Cardiac septum (tissue), 1 donor: ENCODE measurements at regions not wholly inside any gene's neighbourhood (a gene's known extent, or its start where the extent isn't known, plus 50 kb on each side); places are given as distances from the start of the nearest gene placed in this dataset.

Experiments used
- DNase-seq: peaks from one replicate; pipeline ENCODE4 v3.0.0-alpha.2; 2020; ENCODE audit warnings: low spot score
- intact Hi-C: fragments of 100-400 bp; cut with DNase I; formaldehyde crosslinking; loops from one replicate; pipeline ENCODE4 v1.14.0; 2022
- donor health status: DM: no; HTN: no; CAD: no.

DNA sequence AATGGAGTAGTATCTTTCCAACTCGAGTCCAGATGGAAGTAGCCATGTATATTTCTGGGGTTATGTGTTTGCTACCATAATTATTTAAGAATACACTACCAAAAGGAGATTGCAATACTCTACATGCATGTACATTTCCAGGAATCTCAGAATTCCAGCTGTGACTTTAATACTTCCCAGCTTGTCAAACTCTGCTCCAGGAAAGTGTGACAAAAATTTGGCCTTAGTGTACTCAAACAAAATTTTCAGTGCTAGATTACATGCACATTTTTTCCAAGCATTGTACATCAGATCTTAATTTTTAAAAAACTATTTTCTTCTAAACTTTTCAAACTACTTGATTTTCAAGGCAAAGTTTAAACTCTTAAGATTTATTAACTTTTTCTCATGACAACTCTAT, 1791.6 kb downstream of the SUCLG1 start:
- intact Hi-C loops = no loop called here
- DNase-seq = no peak

DNA sequence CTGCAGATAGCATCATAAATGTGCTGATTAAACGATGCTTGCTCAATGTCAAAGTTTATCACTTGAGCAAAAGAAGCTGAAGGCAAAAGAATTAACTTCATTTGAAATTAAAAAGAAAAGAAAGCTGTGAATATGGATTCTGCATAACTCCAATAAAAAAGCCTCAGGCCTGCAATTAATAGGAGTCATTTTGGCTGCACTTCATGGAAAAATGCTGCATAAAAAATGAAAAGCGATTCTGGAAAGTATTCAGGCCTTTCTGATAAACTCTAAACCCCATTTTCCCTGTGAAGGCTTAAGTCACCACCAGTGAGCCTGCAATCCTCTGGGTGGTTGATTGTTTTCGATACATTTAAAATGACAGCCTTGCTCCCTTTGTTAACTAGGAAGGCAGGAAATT, 1793.4 kb downstream of the SUCLG1 start:
- DNase-seq = no peak
- intact Hi-C loops = no loop called here

DNA sequence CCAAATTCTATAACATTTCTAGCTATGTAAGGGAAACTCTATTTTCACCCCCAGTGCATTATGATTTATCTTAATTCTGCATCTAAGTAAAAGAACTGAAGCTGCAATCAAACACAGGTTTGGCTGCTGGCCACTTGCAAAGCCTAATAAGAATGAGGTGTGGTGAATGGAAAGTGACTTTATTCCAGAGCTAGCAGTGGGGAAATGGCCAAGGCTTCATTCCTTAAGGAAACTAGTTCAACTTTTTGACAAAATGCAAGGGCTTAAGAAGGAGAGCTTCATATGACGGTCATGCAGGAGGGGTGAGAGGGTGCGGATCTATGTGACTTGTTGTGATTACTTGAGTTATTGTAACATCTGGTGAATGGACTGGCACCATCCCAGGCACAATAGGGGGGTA, 1802.0 kb downstream of the SUCLG1 start:
- no peak for DNase-seq
- intact Hi-C loops = no loop called here

DNA sequence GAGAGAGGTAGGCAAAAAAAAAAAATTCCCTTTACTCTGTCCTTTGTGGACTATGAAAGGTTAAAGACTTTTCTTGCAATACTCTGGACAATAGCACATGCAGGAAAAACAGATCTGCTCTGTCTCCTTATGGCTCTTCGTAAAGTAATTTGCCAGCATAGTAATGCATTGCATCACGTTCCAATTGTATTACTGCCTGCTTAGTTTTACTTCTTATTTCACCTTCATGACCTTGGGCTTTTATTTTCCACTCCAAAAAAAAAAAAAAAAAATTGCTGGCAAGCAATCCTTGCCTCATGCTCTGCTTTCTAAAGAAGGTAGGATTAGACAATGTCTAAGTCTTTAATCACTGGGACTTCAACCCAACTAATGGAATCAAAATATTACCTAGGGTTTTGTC, 1802.7 kb downstream of the SUCLG1 start:
- DNase-seq = no peak
- intact Hi-C loops = no loop called here

DNA sequence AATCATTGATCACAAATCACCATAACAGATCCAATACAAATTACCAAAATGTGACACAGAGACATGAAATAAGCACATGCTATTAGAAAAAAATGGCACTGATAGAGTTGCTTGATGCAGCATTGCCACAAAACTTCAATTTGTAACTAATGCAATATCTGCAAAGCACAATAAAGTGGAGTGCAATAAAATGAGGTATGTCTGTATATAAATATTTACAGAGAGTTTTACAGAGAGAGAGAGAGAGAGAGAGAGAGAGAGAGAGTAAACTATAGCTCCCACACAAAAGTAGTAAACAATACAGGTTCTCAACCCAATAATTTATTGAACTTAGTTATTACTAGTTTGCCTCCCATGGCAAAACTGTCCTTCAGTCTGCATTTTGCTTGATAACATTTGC, 1807.0 kb downstream of the SUCLG1 start:
- intact Hi-C loops = no loop called here
- no peak for DNase-seq

DNA sequence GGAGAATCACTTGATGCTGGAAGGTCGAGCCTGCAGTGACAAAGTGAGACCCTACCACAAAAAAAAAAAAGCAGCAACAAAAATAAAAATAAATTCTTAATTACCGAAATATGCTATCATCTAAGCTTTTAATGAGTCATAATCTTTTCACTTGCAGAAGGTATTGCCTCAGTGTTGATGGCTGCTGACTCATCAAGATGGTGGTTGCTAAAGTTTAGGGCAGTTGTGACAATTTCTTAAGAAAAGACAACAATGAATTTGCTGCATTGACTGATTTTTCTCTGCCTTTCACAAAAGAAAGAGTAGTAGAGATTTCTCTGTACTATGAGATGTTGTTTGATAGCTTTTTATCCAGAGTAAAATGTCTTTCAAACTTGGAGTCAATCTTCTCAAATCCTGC, 1809.0 kb downstream of the SUCLG1 start:
- no peak for DNase-seq
- intact Hi-C loops = no loop called here

DNA sequence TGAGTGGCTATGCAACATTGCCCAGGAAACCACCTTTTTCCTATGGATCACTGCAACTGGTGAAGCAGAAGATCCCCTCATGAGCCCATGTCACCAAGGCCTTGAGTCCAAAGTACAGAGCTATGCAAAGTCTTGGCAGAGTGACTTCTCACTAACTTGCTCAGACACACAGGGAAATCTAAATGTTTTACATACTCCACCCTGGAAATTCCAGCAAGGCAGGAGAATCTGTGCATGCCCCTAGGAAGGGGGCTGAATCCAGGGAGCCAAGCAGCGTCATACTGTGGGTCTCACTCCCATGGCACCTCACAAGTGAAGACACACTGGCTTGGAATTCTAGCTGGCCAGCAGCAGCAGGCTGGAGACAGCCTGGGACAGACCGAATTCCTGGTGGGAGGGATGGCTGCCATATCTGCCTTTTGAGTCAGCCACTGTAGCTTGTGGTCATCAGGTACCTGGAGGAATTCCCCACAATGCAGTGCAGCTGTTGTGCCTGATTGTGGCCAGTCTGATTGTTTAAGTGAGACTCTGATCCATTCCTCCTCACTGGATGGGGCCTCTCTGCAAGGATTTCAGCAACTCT, 1817.4 kb downstream of the SUCLG1 start:
- no peak for DNase-seq
- intact Hi-C loops = no loop called here

DNA sequence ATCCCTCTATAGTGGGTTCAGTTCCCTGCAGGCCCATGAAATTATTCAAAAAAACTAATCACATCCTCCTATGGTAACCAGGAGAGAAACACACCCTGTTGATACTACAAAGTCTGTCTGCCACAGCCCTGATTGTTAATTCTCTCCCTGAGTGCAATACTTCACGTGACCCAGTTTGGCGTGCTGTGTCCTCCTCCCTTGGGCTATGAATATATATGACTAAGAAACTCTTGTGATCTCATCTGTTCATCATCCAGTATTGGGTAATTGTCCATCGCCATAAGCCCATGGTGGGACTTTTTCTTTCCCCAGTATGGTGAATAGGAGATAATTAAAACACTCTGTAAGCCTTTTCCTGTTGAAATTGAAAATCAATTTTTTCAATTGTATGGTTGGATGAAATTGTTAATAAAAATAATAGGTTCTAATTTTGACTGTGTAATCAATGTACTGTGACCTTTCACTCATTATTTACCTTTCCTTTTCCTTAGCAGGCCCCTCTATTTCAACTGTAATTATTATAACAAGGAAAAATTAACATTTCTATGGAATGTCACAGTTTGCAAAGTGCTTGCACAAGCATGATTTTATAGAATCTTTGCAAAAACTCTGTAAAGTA, 1822.6 kb downstream of the SUCLG1 start:
- intact Hi-C loops = no loop called here
- no peak for DNase-seq

DNA sequence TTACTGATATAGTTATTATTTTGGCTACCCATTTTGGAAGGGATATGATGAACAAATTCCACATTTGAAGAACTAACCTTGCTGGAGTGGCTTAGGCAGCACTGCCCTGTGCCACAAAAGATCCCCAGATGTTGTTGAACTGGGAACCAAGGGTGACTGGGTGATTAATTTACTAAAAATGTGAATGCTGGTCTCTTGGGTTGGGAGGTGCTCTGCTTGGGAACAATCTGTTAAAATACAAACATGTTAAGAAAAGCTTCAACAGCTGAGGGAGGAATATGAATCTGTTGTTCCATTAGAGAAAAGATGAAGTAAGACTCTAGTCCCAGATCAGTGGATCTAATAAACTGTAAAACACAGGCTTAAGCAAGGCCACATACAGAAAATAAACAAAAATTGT, 1860.1 kb downstream of the SUCLG1 start:
- intact Hi-C loops = no loop called here
- DNase-seq = no peak

DNA sequence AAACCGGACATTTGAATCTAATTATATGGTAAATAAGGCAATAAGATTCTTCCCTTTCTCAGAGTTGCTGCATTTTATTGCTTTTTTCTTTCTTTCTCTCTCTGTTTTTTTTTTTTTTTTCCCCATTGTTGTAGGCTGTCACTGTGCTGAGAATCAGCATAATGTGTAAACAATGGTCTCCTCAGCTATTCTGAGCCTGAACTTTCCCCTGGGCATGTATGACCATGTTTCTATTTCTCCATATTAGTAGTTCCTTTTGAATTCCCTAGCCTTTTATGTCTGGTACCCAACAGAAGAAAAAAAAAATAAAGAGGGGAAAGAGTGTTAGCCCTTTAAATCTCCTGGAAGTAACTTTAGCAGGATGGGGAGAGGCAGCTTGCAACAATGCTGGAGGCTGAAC, 1862.5 kb downstream of the SUCLG1 start:
- intact Hi-C loops = no loop called here

DNA sequence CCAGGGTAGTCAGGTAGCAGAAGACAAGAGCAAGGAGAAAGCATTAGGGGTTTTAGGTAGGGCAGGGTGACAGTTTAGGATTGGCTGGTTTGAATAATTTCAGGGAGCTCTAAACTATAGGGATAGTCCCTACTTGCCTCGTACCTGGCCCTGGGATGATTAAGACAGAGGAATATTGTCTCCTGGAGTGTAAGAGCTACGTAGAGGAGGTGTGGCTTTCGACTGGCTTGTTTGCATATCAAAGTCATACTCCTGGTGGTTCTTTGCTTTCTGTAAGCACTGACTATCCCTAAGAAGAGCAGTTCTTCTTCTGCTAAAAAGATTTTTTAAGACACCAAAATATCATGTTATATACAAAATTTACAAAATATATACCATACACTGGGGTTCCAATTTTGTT, 1867.4 kb downstream of the SUCLG1 start:
- intact Hi-C loops = no loop called here
- no peak for DNase-seq

More for the DNA sequence above, 1862.5 kb downstream of the SUCLG1 start:
- DNase-seq = no peak

DNA sequence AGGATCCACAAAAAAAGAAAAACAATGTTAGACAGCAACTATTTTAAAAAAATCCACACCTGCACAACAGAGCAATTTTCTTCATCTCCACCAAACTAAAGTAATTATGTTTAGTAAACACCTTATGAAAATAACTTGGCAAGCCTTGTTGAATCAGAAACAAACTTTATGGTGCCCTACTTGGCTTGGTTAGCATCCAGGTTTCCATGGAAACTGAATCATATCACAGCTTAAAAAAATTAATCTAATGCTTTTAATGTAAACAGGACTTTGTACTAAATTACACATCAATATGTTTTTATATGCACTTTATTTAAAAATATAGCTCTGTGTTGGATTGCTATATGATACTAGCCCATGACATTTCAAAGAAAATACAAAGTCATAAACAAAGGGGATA, 1882.4 kb downstream of the SUCLG1 start:
- DNase-seq = no peak
- intact Hi-C loops = no loop called here

DNA sequence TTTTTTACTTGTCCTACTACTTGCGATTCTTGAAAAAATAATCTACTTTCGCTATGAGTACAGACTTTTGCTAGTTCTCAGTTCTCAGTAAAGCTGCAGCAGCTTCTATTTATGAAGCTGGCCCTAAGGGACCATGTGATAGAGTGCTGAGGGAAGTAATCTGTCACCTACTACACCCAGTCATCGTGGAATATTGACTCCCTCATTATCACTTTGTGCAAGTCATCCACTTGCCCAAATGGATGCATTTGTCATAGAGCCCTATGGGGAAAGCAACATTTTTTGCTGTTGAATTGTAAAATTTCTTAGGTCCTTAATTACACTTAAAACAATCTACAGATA, 1919.8 kb downstream of the SUCLG1 start:
- no peak for DNase-seq
- intact Hi-C loops = no loop called here

DNA sequence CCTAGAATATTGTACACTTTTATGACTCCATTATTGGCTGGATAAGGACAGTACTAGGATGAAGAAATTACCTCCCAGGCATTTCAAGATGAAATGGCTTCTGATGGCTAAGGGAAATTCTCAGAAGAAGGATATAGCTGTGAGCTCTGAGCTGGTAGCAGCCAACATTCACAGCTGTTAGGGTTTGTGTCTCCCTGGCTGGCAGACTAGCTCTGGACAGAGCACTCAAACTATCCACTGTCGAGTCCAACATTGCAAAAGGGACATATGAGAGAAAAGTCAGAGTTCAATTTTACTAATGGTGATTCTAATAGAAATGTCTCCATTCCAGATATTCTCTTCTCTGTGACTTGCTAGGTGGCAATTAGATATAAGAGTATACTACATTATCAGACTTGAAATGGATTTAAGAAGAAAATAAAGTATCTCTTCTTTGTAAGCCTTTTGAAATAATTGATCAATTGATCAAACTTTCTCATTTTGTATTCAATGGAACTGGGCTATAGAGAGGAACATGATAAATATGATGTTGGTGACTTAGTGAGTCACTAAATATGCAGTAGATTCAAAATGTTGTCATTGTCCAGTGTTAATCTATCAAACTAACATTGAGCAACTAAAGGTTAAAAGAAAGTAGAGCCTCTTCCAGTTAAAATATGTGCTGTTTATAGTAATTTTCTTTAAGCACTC, 1920.3 kb downstream of the SUCLG1 start:
- intact Hi-C loops = no loop called here
- DNase-seq = no peak

DNA sequence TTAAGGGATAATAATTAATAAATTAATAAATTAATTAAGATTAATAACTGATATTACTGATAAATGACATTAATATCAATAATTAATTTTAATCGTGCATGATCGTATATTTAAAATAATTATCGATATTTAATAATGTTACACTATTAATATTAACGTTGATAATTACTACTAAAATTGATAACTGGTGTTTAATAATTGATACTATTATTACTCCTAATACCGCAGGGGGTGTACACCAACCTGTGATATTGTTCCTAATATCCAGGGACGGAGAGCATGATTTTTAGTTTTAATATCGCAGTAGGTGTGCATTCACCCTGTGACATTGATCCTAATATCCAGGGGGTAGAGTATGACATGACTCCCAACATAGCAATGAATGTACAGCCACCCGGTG, 1930.8 kb downstream of the SUCLG1 start:
- intact Hi-C loops = no loop called here

DNA sequence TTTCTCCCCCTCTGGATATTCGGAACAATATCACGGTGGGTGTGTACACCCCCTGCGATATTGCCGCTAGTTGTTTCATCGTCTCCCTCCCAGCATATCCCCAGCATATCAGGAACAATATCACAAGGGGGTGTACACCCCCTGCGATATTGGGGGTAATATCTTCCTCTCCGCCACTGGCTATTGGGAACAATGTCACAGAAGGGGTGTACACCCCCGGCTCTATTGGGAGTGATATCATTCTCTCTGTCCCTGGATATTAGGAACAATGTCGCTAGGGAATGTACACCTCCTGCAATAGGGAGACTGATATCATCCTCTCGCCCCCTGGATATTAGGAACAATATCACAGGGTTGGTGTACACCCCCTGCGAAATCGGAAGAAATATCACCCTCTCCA, 1932.0 kb downstream of the SUCLG1 start:
- no peak for DNase-seq

More for the DNA sequence above, 1930.8 kb downstream of the SUCLG1 start:
- no peak for DNase-seq

DNA sequence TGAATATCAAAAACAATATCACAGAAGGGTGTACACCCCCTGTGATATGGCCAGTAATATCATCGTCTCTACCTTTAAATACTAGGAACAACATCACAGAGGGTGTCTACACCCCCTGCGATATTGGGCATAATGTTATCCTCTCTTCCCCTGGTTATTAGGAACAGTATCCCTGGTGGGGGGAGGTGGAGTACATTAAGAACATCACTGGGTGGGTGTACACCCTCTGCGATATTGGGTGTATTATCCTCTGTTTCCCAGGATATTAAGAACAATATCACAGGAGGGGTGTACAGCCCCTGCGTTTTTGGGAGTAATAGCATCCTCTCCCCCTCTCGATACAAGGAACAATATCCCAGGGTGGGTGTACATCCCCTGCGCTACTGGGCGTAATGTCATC, 1932.8 kb downstream of the SUCLG1 start:
- intact Hi-C loops = no loop called here
- DNase-seq = no peak

More for the DNA sequence above, 1932.0 kb downstream of the SUCLG1 start:
- intact Hi-C loops = no loop called here

DNA sequence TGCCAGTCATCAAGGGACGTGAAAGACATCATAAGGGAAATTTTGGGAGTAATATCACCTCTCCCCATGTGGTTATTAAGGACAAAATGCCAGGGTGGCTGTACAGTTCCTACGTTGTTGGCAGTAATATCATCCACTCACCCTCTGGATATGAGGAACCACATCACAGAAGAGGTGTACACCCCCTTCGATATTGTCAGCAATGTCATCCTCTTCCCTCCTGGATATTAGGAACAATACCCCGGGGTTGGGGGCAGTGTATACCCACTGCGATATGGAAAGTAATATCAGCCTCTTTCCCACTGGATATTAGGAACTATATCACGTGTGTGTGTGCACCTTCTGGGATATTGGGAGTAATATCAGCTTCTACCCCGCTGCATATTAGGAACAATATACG, 1933.3 kb downstream of the SUCLG1 start:
- intact Hi-C loops = no loop called here
- DNase-seq = no peak

DNA sequence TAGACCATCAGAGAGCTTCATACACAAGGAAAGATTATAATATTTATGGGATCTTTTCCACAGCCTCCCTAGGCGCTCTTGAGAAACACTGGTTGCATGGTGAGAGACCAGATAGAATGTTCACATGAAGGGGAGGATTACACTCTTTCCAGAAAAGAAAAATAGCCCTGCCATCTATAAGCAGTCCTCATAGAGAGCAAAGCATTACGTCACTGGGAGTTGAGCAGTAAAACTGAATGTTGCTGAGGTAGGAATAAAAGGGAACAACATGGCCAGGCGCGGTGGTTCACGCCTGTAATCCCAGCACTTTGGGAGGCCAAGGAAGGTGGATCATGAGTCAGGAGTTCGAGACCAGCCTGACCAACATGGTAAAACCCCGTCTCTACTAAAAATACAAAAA, 1934.3 kb downstream of the SUCLG1 start:
- no peak for DNase-seq
- intact Hi-C loops = no loop called here

DNA sequence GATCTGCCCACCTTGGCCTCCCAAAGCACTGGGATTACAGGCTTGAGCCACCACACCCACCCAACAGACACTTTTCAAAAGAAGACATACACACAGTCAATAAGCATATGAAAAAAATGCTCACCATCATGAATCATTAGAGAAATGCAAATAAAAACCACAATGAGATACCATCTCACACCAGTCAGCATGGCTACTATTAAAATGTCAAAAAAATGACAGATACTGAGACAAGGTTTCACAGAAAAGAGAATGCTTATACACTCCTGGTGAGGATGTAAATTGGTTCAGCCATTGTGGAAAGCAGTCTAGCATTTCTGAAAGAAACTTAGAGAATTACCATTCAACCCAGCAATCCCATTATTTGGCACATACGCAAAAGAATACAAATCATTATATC, 1947.2 kb downstream of the SUCLG1 start:
- intact Hi-C loops = no loop called here
- no peak for DNase-seq

DNA sequence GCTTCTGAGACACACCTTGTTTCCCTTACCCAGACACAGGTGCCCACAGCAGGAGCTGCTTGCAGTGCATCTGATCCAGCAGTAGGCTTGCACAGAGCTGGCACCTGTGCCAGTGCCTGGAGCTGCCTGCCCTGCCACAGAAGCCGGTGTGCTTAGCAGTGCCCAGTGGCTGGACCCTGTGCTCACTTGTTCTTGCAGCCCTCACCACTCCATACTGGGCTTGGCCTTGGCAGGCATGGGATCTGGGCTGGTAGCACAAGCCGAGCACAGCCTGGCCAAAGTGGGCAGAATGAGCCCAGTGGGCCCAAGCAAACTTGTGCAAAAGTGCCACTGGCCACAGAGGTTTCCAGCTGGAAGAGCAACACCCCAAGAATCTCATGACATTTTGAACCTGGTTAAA, 1950.4 kb downstream of the SUCLG1 start:
- DNase-seq = no peak
- intact Hi-C loops = no loop called here

DNA sequence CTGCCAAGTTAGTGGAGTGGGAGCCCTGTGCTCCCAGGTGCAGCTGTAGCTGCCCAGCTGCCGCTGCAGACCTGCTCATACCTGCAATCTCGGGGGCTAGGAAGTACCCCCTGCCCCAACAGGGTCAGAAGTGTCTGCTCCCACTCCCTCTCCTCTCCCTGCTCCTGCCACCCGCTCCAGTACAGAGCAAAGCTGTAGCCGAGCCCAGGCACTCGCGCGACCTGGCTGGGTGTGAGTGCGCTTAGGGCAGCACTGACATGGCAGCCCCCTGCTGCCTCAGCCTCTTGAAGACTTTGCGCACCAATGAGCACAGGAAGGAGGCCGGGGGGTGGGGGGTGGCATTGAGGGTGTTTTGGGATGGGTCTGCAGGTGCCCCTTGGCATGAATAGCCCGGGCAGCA, 1951.4 kb downstream of the SUCLG1 start:
- intact Hi-C loops = no loop called here
- DNase-seq = no peak
